GM23338 (cell line): ENCODE measurements at regions not wholly inside any gene's neighbourhood (a gene's known extent, or its start where the extent isn't known, plus 50 kb on each side); places are given as distances from the start of the nearest gene placed in this dataset.
A peak's percentile ranks its signal among the peaks of the same experiment; 100 is the strongest.

Experiments used
- ATAC-seq: fragments of 200-7000 bp; cut with Tn5 transposase; 3 replicates; pipeline ENCODE4 v1.9.1; 2020
- DNase-seq: peaks from one replicate; pipeline ENCODE4 v3.0.0-alpha.2; 2015; ENCODE audit warnings: low spot score
- H2AFZ ChIP-seq: fragments of 200-600 bp; sonication (generic); 2 replicates; pipeline ENCODE4 v1.8.0; 2016; ENCODE audit warnings: antibody characterized with exemption, mild to moderate bottlenecking, moderate library complexity
- H3F3A ChIP-seq: fragments of 200-600 bp; sonication (generic); replicated peaks from 2 replicates; pipeline ENCODE4 v1.8.0; 2017; ENCODE audit warnings: antibody characterized with exemption, mixed run types, low read depth
- H3K27ac ChIP-seq: fragments of 200-600 bp; sonication (generic); 2 replicates; pipeline ENCODE4 v1.6.1; 2016; ENCODE audit warnings: low read depth
- H3K27me3 ChIP-seq: fragments of 200-600 bp; sonication (generic); 2 replicates; pipeline ENCODE4 v1.8.0; 2016; ENCODE audit warnings: mild to moderate bottlenecking, mixed run types, moderate library complexity; ENCODE audit not compliant: insufficient read depth
- H3K36me3 ChIP-seq: fragments of 200-600 bp; sonication (generic); 2 replicates; pipeline ENCODE4 v1.8.0; 2016; ENCODE audit warnings: mild to moderate bottlenecking; ENCODE audit not compliant: insufficient read depth
- H3K4me1 ChIP-seq: fragments of 200-600 bp; sonication (generic); 2 replicates; pipeline ENCODE4 v1.8.0; 2016; ENCODE audit warnings: mild to moderate bottlenecking, moderate library complexity; ENCODE audit not compliant: insufficient read depth
- H3K4me2 ChIP-seq: fragments of 200-600 bp; sonication (generic); 2 replicates; pipeline ENCODE4 v1.7.1; 2017; ENCODE audit warnings: mixed run types
- H3K4me3 ChIP-seq: fragments of 200-600 bp; sonication (generic); 2 replicates; pipeline ENCODE4 v1.6.1; 2016; ENCODE audit warnings: mixed run types
- H3K79me2 ChIP-seq: fragments of 200-600 bp; sonication (generic); replicated peaks from 2 replicates; pipeline ENCODE4 v1.8.0; 2017; ENCODE audit warnings: mild to moderate bottlenecking; ENCODE audit not compliant: insufficient read depth
- H3K9me2 ChIP-seq: fragments of 200-600 bp; sonication (generic); 2 replicates; pipeline ENCODE4 v1.8.0; 2017; ENCODE audit not compliant: insufficient read depth
- H4K20me1 ChIP-seq: fragments of 200-600 bp; sonication (generic); replicated peaks from 2 replicates; pipeline ENCODE4 v1.8.0; 2017; ENCODE audit warnings: mild to moderate bottlenecking; ENCODE audit not compliant: insufficient read depth
- H3K27ac Mint-ChIP-seq: 2 replicates; pipeline ENCODE4 v1.8.0; 2020; ENCODE audit warnings: inconsistent platforms, mild to moderate bottlenecking, moderate library complexity, mixed read lengths
- H3K27me3 Mint-ChIP-seq: 3 replicates; pipeline ENCODE4 v1.8.0; 2022; ENCODE audit warnings: low read depth, mild to moderate bottlenecking, moderate library complexity, mixed read lengths, inconsistent platforms; ENCODE audit not compliant: insufficient read depth, poor library complexity
- H3K36me3 Mint-ChIP-seq: 3 replicates; pipeline ENCODE4 v1.8.0; 2021; ENCODE audit warnings: low read depth, mild to moderate bottlenecking, inconsistent platforms, moderate library complexity, mixed read lengths
- H3K4me1 Mint-ChIP-seq: 3 replicates; pipeline ENCODE4 v1.8.0; 2020; ENCODE audit warnings: mild to moderate bottlenecking, inconsistent platforms, mixed read lengths
- H3K4me3 Mint-ChIP-seq: 3 replicates; pipeline ENCODE4 v1.8.0; 2021; ENCODE audit warnings: moderate library complexity, mild to moderate bottlenecking, inconsistent platforms, mixed read lengths
- H3K9me3 Mint-ChIP-seq: 3 replicates; pipeline ENCODE4 v1.8.0; 2020; ENCODE audit warnings: moderate library complexity, mild to moderate bottlenecking, inconsistent platforms, mixed read lengths
- EZH2phosphoT487 ChIP-seq: fragments of 200-600 bp; sonication (generic); IDR thresholded peaks from one replicate; pipeline ENCODE4 v1.8.1; 2018; ENCODE audit warnings: antibody characterized with exemption; ENCODE audit not compliant: unreplicated experiment
- STAT1 ChIP-seq: IDR thresholded peaks from one replicate; pipeline ENCODE4 v1.6.1; 2016; ENCODE audit warnings: antibody characterized with exemption; ENCODE audit not compliant: unreplicated experiment
- ZNF114 ChIP-seq: fragments of 250-450 bp; sonication (Bioruptor Pico); IDR thresholded peaks from 2 replicates; pipeline ENCODE4 v1.5.0; 2020; ENCODE audit warnings: mild to moderate bottlenecking, moderate library complexity
- ZNF331 ChIP-seq: fragments of 250-450 bp; sonication (Bioruptor Pico); IDR thresholded peaks from 2 replicates; pipeline ENCODE4 v1.5.0; 2020; ENCODE audit warnings: low read depth, mild to moderate bottlenecking, moderate library complexity
- ZNF462 ChIP-seq: fragments of 250-450 bp; sonication (Bioruptor Pico); IDR thresholded peaks from 2 replicates; pipeline ENCODE4 v1.5.0; 2020; ENCODE audit warnings: mild to moderate bottlenecking, moderate library complexity
- TF ChIP-seq, protein P1 (sequence below), 2 experiments: fragments of 200-600 bp in 1 of 2; sonication (generic) in 1 of 2; conservative IDR thresholded peaks; 2 replicates each; pipeline versions ENCODE4 v1.5.1 to v1.6.1; 2016 to 2017; ENCODE audit warnings: antibody characterized with exemption in 2 of 2, low read depth in 2 of 2, mild to moderate bottlenecking in 2 of 2, moderate library complexity in 1 of 2
- TF ChIP-seq, protein P2 (sequence below): IDR thresholded peaks from one replicate; pipeline ENCODE4 v1.6.1; 2018; ENCODE audit warnings: antibody characterized with exemption; ENCODE audit not compliant: unreplicated experiment
- TF ChIP-seq, protein P3 (sequence below): IDR thresholded peaks from 2 replicates; pipeline ENCODE4 v1.6.1; 2016; ENCODE audit warnings: antibody characterized with exemption

DNA sequence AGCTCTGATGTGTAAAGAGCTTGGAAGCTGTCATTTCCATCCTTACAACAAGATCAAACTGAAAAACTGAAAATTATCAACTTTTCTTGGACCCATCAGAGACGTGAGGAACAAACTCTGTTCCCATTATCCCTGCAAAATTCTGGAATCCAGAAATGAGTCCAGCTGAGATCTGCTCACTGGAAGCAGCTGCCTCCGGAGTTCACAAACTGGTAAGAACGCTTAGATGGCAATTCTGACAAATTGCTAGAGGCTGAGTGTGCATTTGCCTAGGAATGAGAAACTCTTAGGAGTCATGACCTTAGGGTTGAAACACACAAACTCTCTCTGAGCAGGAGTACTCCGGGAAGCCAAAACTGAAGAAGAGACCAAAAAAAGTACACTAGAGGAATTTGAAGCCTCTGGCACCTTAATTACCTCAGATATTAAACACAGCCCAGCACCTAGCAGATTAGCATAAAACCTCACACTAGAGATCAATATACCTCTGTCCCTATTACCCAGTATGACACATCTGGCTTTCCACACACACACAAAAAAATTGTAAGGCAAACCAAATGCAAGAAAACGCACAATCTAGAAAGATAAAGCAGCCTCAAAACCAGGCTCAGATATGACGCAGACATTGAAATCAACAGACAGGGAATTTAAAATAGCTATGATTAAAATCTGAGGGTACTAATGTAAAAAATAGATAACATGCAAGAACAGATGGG lies 233.5 kb upstream of the SGK1 start:
- Mint-ChIP-seq H3K27me3 (peaks cover 2% of the 10 kb centered on the region), H3K4me1 (peaks cover 15% of the 10 kb centered on the region), H3K27ac (peak overlapping the region; percentile 34; the same call in 1 of the 2 replicates), H3K36me3 (no peaks in the 10 kb centered on the region), H3K9me3 (no peaks in the 10 kb centered on the region), H3K4me3 (no peak overlapping the region)
- no peak for ATAC-seq
- no peak for DNase-seq
- H4K20me1 ChIP-seq = no peaks in the 10 kb centered on the region
- no peaks in the 10 kb centered on the region for H3K79me2 ChIP-seq
- no peaks in the 10 kb centered on the region for H3K27me3 ChIP-seq
- no peak overlapping the region for H3K4me3 ChIP-seq
- no peak overlapping the region for H3K4me2 ChIP-seq
- H3F3A ChIP-seq = no peaks in the 10 kb centered on the region
- TF ChIP-seq, protein P1, sequence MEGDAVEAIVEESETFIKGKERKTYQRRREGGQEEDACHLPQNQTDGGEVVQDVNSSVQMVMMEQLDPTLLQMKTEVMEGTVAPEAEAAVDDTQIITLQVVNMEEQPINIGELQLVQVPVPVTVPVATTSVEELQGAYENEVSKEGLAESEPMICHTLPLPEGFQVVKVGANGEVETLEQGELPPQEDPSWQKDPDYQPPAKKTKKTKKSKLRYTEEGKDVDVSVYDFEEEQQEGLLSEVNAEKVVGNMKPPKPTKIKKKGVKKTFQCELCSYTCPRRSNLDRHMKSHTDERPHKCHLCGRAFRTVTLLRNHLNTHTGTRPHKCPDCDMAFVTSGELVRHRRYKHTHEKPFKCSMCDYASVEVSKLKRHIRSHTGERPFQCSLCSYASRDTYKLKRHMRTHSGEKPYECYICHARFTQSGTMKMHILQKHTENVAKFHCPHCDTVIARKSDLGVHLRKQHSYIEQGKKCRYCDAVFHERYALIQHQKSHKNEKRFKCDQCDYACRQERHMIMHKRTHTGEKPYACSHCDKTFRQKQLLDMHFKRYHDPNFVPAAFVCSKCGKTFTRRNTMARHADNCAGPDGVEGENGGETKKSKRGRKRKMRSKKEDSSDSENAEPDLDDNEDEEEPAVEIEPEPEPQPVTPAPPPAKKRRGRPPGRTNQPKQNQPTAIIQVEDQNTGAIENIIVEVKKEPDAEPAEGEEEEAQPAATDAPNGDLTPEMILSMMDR (conservative IDR thresholded peaks at IDR 0.05; ENCODE audit: low read depth in 2 of 2) = no peak
- H3K9me2 ChIP-seq = no peaks in the 10 kb centered on the region
- no peak overlapping the region for H2AFZ ChIP-seq
- peaks cover 15% of the 10 kb centered on the region for H3K4me1 ChIP-seq
- no peak overlapping the region for H3K27ac ChIP-seq
- no peaks in the 10 kb centered on the region for H3K36me3 ChIP-seq

- H3K9me3 Mint-ChIP-seq = no peaks in the 10 kb centered on the region
- no peaks in the 10 kb centered on the region for H3K36me3 ChIP-seq
- peaks cover 2% of the 10 kb centered on the region for H3K27me3 Mint-ChIP-seq
- ATAC-seq = peak; percentile 62
- H3K27ac ChIP-seq = no peak overlapping the region
- H3K79me2 ChIP-seq = no peaks in the 10 kb centered on the region
- no peaks in the 10 kb centered on the region for H3F3A ChIP-seq
- peaks cover 15% of the 10 kb centered on the region for H3K4me1 ChIP-seq
- DNase-seq = peak; percentile 50
- peak overlapping the region; percentile 69; the same call in 1 of the 2 replicates for H3K27ac Mint-ChIP-seq
- H3K4me1 Mint-ChIP-seq = peaks cover 15% of the 10 kb centered on the region
- no peak overlapping the region for H3K4me3 Mint-ChIP-seq
- H4K20me1 ChIP-seq = no peaks in the 10 kb centered on the region
- no peaks in the 10 kb centered on the region for H3K9me2 ChIP-seq
- no peaks in the 10 kb centered on the region for H3K36me3 Mint-ChIP-seq
- H2AFZ ChIP-seq = no peak overlapping the region
- no peaks in the 10 kb centered on the region for H3K27me3 ChIP-seq
- no peak overlapping the region for H3K4me3 ChIP-seq
- no peak overlapping the region for H3K4me2 ChIP-seq
- 0 out of 2 replicates have a peak, but pooled peaks have one; percentile 63 for TF ChIP-seq ZNF462 (CRISPR knock-in tag)
- TF ChIP-seq STAT1 = no peak
- TF ChIP-seq ZNF114 (CRISPR knock-in tag) = no peak
- TF ChIP-seq, protein P2, sequence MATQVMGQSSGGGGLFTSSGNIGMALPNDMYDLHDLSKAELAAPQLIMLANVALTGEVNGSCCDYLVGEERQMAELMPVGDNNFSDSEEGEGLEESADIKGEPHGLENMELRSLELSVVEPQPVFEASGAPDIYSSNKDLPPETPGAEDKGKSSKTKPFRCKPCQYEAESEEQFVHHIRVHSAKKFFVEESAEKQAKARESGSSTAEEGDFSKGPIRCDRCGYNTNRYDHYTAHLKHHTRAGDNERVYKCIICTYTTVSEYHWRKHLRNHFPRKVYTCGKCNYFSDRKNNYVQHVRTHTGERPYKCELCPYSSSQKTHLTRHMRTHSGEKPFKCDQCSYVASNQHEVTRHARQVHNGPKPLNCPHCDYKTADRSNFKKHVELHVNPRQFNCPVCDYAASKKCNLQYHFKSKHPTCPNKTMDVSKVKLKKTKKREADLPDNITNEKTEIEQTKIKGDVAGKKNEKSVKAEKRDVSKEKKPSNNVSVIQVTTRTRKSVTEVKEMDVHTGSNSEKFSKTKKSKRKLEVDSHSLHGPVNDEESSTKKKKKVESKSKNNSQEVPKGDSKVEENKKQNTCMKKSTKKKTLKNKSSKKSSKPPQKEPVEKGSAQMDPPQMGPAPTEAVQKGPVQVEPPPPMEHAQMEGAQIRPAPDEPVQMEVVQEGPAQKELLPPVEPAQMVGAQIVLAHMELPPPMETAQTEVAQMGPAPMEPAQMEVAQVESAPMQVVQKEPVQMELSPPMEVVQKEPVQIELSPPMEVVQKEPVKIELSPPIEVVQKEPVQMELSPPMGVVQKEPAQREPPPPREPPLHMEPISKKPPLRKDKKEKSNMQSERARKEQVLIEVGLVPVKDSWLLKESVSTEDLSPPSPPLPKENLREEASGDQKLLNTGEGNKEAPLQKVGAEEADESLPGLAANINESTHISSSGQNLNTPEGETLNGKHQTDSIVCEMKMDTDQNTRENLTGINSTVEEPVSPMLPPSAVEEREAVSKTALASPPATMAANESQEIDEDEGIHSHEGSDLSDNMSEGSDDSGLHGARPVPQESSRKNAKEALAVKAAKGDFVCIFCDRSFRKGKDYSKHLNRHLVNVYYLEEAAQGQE = no peak
- no peak for TF ChIP-seq ZNF331 (CRISPR knock-in tag)
- TF ChIP-seq EZH2phosphoT487 = no peak
- TF ChIP-seq, protein P3, sequence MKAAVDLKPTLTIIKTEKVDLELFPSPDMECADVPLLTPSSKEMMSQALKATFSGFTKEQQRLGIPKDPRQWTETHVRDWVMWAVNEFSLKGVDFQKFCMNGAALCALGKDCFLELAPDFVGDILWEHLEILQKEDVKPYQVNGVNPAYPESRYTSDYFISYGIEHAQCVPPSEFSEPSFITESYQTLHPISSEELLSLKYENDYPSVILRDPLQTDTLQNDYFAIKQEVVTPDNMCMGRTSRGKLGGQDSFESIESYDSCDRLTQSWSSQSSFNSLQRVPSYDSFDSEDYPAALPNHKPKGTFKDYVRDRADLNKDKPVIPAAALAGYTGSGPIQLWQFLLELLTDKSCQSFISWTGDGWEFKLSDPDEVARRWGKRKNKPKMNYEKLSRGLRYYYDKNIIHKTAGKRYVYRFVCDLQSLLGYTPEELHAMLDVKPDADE = no peak
Measured at GRCh38 chr6:134550604-134551003, 232.7 kb upstream of the SGK1 start.
